ENCODE measurements at regions not wholly inside any gene's neighbourhood (a gene's known extent, or its start where the extent isn't known, plus 50 kb on each side); places are given as distances from the start of the nearest gene placed in this dataset.

DNA sequence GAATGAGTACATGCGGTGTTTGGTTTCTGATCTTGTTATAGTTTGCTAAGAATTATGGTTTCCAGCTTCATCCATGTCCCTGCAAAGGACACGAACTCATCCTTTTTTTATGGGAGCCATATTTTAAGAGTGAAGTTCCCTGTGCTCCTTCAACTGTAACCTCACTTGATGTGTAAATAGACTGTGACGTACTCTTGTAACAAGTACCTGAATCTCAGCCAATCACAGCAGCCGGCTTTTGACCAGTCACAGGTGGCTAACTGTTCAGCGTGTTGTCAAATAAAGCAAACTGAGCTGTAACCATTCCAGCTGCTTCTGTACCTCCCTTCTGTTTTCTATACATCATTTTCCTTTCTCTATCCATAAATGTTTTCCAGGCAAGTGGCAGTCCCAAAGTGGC is 774.3 kb upstream of the HS6ST1 start:
- Mint-ChIP-seq H3K9me3 (ENCODE audit: low read depth) (peaks cover 8% of the 10 kb centered on the region), H3K36me3 (ENCODE audit: insufficient read depth) (no peaks in the 10 kb centered on the region), H3K27me3 (no peaks in the 10 kb centered on the region), H3K4me1 (ENCODE audit: low read depth) (peaks cover 2% of the 10 kb centered on the region), H3K27ac (no peak overlapping the region), H3K4me3 (ENCODE audit: low read depth) (no peak overlapping the region)
- DNase-seq (ENCODE audit: low spot score, unreplicated experiment), result no peak
- TF ChIP-seq, protein P1, sequence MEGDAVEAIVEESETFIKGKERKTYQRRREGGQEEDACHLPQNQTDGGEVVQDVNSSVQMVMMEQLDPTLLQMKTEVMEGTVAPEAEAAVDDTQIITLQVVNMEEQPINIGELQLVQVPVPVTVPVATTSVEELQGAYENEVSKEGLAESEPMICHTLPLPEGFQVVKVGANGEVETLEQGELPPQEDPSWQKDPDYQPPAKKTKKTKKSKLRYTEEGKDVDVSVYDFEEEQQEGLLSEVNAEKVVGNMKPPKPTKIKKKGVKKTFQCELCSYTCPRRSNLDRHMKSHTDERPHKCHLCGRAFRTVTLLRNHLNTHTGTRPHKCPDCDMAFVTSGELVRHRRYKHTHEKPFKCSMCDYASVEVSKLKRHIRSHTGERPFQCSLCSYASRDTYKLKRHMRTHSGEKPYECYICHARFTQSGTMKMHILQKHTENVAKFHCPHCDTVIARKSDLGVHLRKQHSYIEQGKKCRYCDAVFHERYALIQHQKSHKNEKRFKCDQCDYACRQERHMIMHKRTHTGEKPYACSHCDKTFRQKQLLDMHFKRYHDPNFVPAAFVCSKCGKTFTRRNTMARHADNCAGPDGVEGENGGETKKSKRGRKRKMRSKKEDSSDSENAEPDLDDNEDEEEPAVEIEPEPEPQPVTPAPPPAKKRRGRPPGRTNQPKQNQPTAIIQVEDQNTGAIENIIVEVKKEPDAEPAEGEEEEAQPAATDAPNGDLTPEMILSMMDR (IDR thresholded peaks at IDR 0.05; ENCODE audit: unreplicated experiment), result no peak

DNA sequence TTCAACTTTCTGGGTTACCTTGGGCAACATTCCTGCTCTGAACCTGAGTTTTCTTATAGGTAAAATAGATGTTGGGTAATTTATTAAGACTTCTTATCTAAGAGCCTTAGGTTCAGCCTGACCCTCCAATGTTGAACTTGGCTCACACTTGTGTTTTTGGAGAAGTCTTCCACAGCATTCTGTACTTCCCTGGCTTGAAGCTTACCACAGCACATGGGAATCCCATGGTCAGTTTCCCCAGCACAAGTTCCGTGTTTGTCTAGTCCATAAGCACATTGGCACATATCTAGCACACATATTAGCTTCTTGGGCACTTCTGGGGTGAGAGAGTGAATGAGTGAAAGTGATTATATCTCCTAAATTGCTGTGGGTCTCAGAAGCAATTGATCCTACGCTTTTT is 782.5 kb upstream of the HS6ST1 start:
- TF ChIP-seq, protein P1 (IDR thresholded peaks at IDR 0.05; ENCODE audit: unreplicated experiment), result no peak
- peaks cover 27% of the 10 kb centered on the region for H3K4me1 Mint-ChIP-seq (ENCODE audit: low read depth)
- H3K9me3 Mint-ChIP-seq (ENCODE audit: low read depth), result peaks cover 8% of the 10 kb centered on the region
- no peaks in the 10 kb centered on the region for H3K36me3 Mint-ChIP-seq (ENCODE audit: insufficient read depth)
- H3K27me3 Mint-ChIP-seq, result no peaks in the 10 kb centered on the region
- H3K4me3 Mint-ChIP-seq (ENCODE audit: low read depth), result no peak overlapping the region
- H3K27ac Mint-ChIP-seq, result no peak overlapping the region
- DNase-seq (ENCODE audit: low spot score, unreplicated experiment), result no peak

DNA sequence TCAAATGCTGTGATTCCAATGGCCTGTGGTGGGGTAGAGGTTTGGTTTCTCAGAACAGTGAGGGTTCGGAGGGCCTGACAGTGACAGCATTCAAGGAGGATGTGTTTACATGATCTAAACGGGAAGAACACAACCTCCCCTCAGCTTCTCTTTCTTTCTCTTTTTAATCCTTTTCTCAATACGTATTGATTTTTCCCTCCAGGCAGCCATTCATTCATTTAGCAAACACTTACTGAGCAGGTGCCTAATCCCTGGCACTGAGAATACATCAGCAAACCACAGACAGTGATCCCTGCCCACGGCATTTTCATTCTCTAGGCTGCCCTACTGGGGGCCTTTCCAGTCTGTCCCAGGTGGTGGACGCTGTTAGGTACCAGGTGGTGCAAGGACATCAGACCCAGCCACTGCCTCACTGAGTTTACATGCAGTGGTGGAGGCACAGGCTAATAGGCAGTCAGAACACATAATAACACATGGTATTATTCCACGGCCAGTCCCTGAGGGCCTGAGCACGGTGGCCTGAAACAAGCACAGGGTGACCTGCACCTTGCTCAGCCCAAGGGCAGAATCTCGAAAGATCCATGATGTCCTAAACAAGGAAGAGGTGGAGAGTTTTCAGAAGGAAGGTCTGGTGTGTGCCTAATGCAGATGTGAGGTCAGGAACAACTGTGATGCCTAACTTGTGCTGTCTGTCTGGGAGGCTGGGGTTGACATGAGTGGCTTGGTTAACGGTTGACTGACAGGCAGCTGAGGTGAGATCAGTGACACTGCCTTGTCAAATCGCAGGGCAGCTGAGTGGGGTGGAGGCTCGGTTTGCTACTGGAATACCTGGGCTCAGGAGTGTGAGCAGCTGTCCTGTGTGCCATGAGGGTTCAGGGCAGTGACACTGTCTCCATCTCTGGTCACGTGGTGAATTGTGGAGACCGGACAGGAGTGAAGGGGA is 785.5 kb upstream of the HS6ST1 start:
- peaks cover 27% of the 10 kb centered on the region for H3K4me1 Mint-ChIP-seq (ENCODE audit: low read depth)
- no peaks in the 10 kb centered on the region for H3K9me3 Mint-ChIP-seq (ENCODE audit: low read depth)
- no peaks in the 10 kb centered on the region for H3K27me3 Mint-ChIP-seq
- H3K36me3 Mint-ChIP-seq (ENCODE audit: insufficient read depth), result no peaks in the 10 kb centered on the region
- no peak for DNase-seq (ENCODE audit: low spot score, unreplicated experiment)
- TF ChIP-seq, protein P1 (IDR thresholded peaks at IDR 0.05; ENCODE audit: unreplicated experiment), result no peak
- H3K4me3 Mint-ChIP-seq (ENCODE audit: low read depth), result no peak overlapping the region
- H3K27ac Mint-ChIP-seq, result peak overlapping the region; percentile 3

DNA sequence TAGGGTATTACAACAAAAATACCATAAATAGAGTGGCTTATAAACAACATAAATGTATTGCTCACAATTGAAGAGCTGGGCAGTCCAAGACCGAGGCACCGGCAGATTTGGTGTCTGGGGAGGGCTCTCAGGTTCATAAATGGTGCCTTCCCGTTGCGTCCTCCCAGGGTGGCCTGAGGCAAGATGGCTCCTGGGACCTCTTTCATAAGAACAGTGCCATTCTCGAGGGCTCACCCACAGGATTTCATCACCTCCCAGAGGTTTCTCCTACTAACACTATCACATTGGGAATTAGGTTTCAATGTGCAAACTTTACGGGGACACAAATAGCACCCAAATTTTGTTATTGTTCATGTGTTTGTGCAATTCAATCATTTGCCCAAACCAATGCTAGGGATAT is 793.5 kb upstream of the HS6ST1 start:
- H3K27me3 Mint-ChIP-seq, result no peaks in the 10 kb centered on the region
- TF ChIP-seq, protein P1 (IDR thresholded peaks at IDR 0.05; ENCODE audit: unreplicated experiment), result no peak
- no peaks in the 10 kb centered on the region for H3K9me3 Mint-ChIP-seq (ENCODE audit: low read depth)
- H3K4me3 Mint-ChIP-seq (ENCODE audit: low read depth), result no peak overlapping the region
- no peak overlapping the region for H3K27ac Mint-ChIP-seq
- H3K36me3 Mint-ChIP-seq (ENCODE audit: insufficient read depth), result no peaks in the 10 kb centered on the region
- H3K4me1 Mint-ChIP-seq (ENCODE audit: low read depth), result no peaks in the 10 kb centered on the region
- DNase-seq (ENCODE audit: low spot score, unreplicated experiment), result no peak

DNA sequence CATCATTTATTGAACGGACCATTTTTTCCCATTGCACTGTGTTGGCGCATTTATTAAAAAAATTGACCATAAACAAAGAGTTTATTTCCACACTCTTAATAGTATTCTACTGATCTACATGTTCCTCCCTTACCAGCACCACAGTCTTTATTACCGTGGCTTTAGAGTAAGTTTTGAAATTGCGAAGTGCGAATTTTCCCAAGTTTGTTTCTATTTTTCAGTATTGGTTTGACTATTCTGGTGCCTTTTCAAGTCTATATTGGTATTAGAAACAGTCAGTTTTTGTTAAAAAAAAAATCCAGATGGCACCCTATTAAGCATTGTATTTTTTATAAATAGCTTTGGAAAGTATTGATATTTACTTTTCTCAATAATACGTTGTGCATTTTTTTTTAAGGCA is 795.1 kb upstream of the HS6ST1 start:
- Mint-ChIP-seq H3K4me1 (ENCODE audit: low read depth) (no peaks in the 10 kb centered on the region), H3K27ac (no peak overlapping the region), H3K9me3 (ENCODE audit: low read depth) (no peaks in the 10 kb centered on the region), H3K36me3 (ENCODE audit: insufficient read depth) (no peaks in the 10 kb centered on the region), H3K4me3 (ENCODE audit: low read depth) (no peak overlapping the region), H3K27me3 (no peaks in the 10 kb centered on the region)
- DNase-seq (ENCODE audit: low spot score, unreplicated experiment), result no peak
- TF ChIP-seq, protein P1 (IDR thresholded peaks at IDR 0.05; ENCODE audit: unreplicated experiment), result no peak
